Endothelial cell of umbilical vein (primary cell): ENCODE measurements at regions not wholly inside any gene's neighbourhood (a gene's known extent, or its start where the extent isn't known, plus 50 kb on each side); places are given as distances from the start of the nearest gene placed in this dataset.

ENCODE experiments used
- BruUV-seq: library from RNA; stranded (reverse); fragments of 400-500 nt; replicated peaks from 2 replicates; lab custom pipeline; 2021; lab: Mats Ljungman, UMichigan
- CTCF ChIA-PET: fragments of 300-600, 350-600 bp; sonication (Branson Sonifier 250); formaldehyde crosslinking; loops from one replicate; lab custom pipeline; 2021; ENCODE audit warnings: antibody characterized with exemption, inconsistent platforms; lab: Charles Lee
- POLR2A ChIA-PET: fragments of 300-600, 350-600 bp; sonication (Branson Sonifier 250); formaldehyde crosslinking; loops from one replicate; lab custom pipeline; 2021; ENCODE audit warnings: antibody characterized with exemption, inconsistent platforms; lab: Charles Lee
- DNase-seq: peaks from one replicate; pipeline ENCODE4 v3.0.0-alpha.2; 2011; ENCODE audit warnings: low read depth, low spot score
- FAIRE-seq: peaks from 2 replicates; lab custom pipeline; 2011; peaks lifted over from hg19 to GRCh38; lab: Jason Lieb, UNC
- H2AFZ ChIP-seq: 2 replicates; pipeline ENCODE4 v1.6.0; 2012; ENCODE audit warnings: low read depth, low read length, control low read depth, inconsistent platforms
- H3K27ac ChIP-seq: 2 replicates; pipeline ENCODE4 v1.5.1; 2011; ENCODE audit warnings: low read depth, mild to moderate bottlenecking, control low read depth, low read length, moderate library complexity; ENCODE audit not compliant: insufficient read depth
- H3K27me3 ChIP-seq, 2 experiments: 2 replicates each; pipeline versions ENCODE4 v1.6.0 to v1.6.1; 2011; ENCODE audit warnings: low read length in 2 of 2, mixed read lengths in 1 of 2; ENCODE audit not compliant: control insufficient read depth in 2 of 2, insufficient read depth in 2 of 2
- H3K36me3 ChIP-seq, 2 experiments: 2 replicates in 1 of 2; 3 replicates in 1 of 2; pipeline ENCODE4 v1.5.1; 2011; ENCODE audit warnings: low read length in 2 of 2, mild to moderate bottlenecking in 1 of 2, moderate library complexity in 1 of 2; ENCODE audit not compliant: control insufficient read depth in 2 of 2, insufficient read depth in 2 of 2; ENCODE audit errors: extremely low read depth in 1 of 2
- H3K4me1 ChIP-seq: 3 replicates; pipeline ENCODE4 v1.5.1; 2011; ENCODE audit warnings: mild to moderate bottlenecking, low read length; ENCODE audit not compliant: control insufficient read depth, insufficient read depth; ENCODE audit errors: extremely low read depth
- H3K4me2 ChIP-seq: 2 replicates; pipeline ENCODE4 v1.6.1; 2011; ENCODE audit warnings: low read length, control low read depth, mixed read lengths; ENCODE audit not compliant: insufficient read depth
- H3K4me3 ChIP-seq, 3 experiments: fragments of 200-600 bp in 1 of 3; sonication (generic), shearing (Covaris generic) in 1 of 3; replicated peaks in 1 of 3; 2 replicates each; pipeline ENCODE4 v1.5.1; 2011 to 2016; ENCODE audit warnings: control low read depth in 3 of 3, low read length in 3 of 3, mild to moderate bottlenecking in 2 of 3, inconsistent platforms in 1 of 3, low read depth in 1 of 3, moderate library complexity in 1 of 3; ENCODE audit not compliant: insufficient read depth in 1 of 3
- H3K79me2 ChIP-seq: 2 replicates; pipeline ENCODE4 v1.6.0; 2012; ENCODE audit warnings: low read length, inconsistent platforms; ENCODE audit not compliant: control insufficient read depth, insufficient read depth
- H3K9ac ChIP-seq: replicated peaks from 2 replicates; pipeline ENCODE3; 2011; ENCODE audit warnings: low read length, control low read depth; ENCODE audit not compliant: insufficient read depth; ENCODE audit errors: extremely low read depth
- H3K9me1 ChIP-seq: replicated peaks from 3 replicates; pipeline ENCODE4 v1.6.0; 2011; ENCODE audit warnings: mild to moderate bottlenecking, low read length; ENCODE audit not compliant: control insufficient read depth, insufficient read depth; ENCODE audit errors: extremely low read depth
- H3K9me3 ChIP-seq: replicated peaks from 2 replicates; pipeline ENCODE4 v1.5.1; 2012; ENCODE audit warnings: low read length, inconsistent platforms; ENCODE audit not compliant: control insufficient read depth, insufficient read depth
- H4K20me1 ChIP-seq: replicated peaks from 2 replicates; pipeline ENCODE3; 2011; ENCODE audit warnings: mild to moderate bottlenecking, low read length; ENCODE audit not compliant: control insufficient read depth, insufficient read depth; ENCODE audit errors: extremely low read depth
- CTCF ChIP-seq, 2 donors: IDR thresholded peaks; 1 replicate in 1 of 2; 2 replicates in 1 of 2; pipeline ENCODE4 v1.5.1; 2011; ENCODE audit warnings: low read length in 2 of 2, mild to moderate bottlenecking in 2 of 2, moderate library complexity in 2 of 2, control low read depth in 1 of 2, inconsistent platforms in 1 of 2, low read depth in 1 of 2; ENCODE audit not compliant: insufficient read depth in 1 of 2; ENCODE audit errors: extremely low read depth in 1 of 2
- GATA2 ChIP-seq: IDR thresholded peaks from 2 replicates; pipeline ENCODE4 v1.7.0; 2011; ENCODE audit warnings: low read depth, mild to moderate bottlenecking, moderate library complexity, mixed read lengths, low read length; ENCODE audit not compliant: insufficient read length, insufficient read depth
- JUN ChIP-seq: IDR thresholded peaks from 2 replicates; pipeline ENCODE4 v1.6.1; 2011; ENCODE audit warnings: borderline replicate concordance, low read depth; ENCODE audit not compliant: insufficient read length, insufficient read depth
- MYC ChIP-seq: IDR thresholded peaks from one replicate; pipeline ENCODE4 v1.6.1; 2011; ENCODE audit warnings: mild to moderate bottlenecking, low read depth, low read length
- POLR2AphosphoS5 ChIP-seq: IDR thresholded peaks from 2 replicates; pipeline ENCODE4 v1.6.1; 2012; ENCODE audit warnings: low read depth, mild to moderate bottlenecking, control low read depth, low read length, moderate library complexity; ENCODE audit not compliant: insufficient read depth
- dilution Hi-C: fragments of 300-500 bp; cut with MboI; formaldehyde crosslinking; loops from one replicate; pipeline ENCODE4 v1.15.0; 2019; ENCODE audit warnings: low sequenced_read_pairs; ENCODE audit not compliant: extremely low pct_ligation_motif_present
- intact Hi-C: fragments of 100-400 bp; cut with micrococcal nuclease; formaldehyde crosslinking; loops from one replicate; pipeline ENCODE4 v1.10.0; 2022

- Histone ChIP-seq H3K4me3 (no peak overlapping the region), H3K9me3 (peaks cover 7% of the 10 kb centered on the region), H3K4me2 (no peak overlapping the region), H4K20me1 (no peaks in the 10 kb centered on the region), H3K79me2 (no peaks in the 10 kb centered on the region), H3K27me3 (no peaks in the 10 kb centered on the region), H3K9me1 (no peaks in the 10 kb centered on the region), H3K4me1 (no peaks in the 10 kb centered on the region), H3K9ac (no peak overlapping the region), H2AFZ (no peak overlapping the region), H3K27ac (no peak overlapping the region), H3K36me3 (no peaks in the 10 kb centered on the region)
- intact Hi-C loops: no loop called here
- ChIA-PET POLR2A (no interaction called here), CTCF (no interaction called here)
- no peak for FAIRE-seq
- TF ChIP-seq CTCF (IDR thresholded peaks at IDR 0.05; ENCODE audit: extremely low read depth in 1 of 2, insufficient read depth in 1 of 2, low read depth in 1 of 2, low read length in 2 of 2) (no peak), JUN (no peak)
- dilution Hi-C loops: no loop called here
- BruUV-seq: no TSS peak
- DNase-seq: no peak
These were observed 1487.3 kb downstream of the TBC1D22A start for GRCh38 chr22:48249713-48250268.

- Histone ChIP-seq H3K9me3 (peaks cover 7% of the 10 kb centered on the region), H3K79me2 (no peaks in the 10 kb centered on the region), H3K4me1 (no peaks in the 10 kb centered on the region), H3K27me3 (no peaks in the 10 kb centered on the region), H3K27ac (no peak overlapping the region), H3K36me3 (no peaks in the 10 kb centered on the region), H2AFZ (no peak overlapping the region), H3K9me1 (no peaks in the 10 kb centered on the region), H3K9ac (no peak overlapping the region), H3K4me2 (no peak overlapping the region), H3K4me3 (no peak overlapping the region), H4K20me1 (no peaks in the 10 kb centered on the region)
- DNase-seq (no peak), FAIRE-seq (no peak)
- TF ChIP-seq POLR2AphosphoS5 (no peak), MYC (no peak), JUN (no peak), CTCF (IDR thresholded peaks at IDR 0.05; ENCODE audit: extremely low read depth in 1 of 2, insufficient read depth in 1 of 2, low read depth in 1 of 2, low read length in 2 of 2) (no peak), GATA2 (no peak)
- dilution Hi-C loops (no loop called here), intact Hi-C loops (no loop called here)
- POLR2A ChIA-PET: no interaction called here
- CTCF ChIA-PET: no interaction called here
- no TSS peak for BruUV-seq
These were observed 1486.5 kb downstream of the TBC1D22A start for GRCh38 chr22:48248901-48249455.
